Cardiac muscle cell (in vitro differentiated cells and primary cell): ENCODE measurements at regions not wholly inside any gene's neighbourhood (a gene's known extent, or its start where the extent isn't known, plus 50 kb on each side); places are given as distances from the start of the nearest gene placed in this dataset.

Experiments
- DNase-seq, 2 donors: peaks; one replicate each; pipeline versions ENCODE4 v3.0.0 to v3.0.0-alpha.2; 2010 to 2017; ENCODE audit warnings: low read depth in 1 of 2, low spot score in 1 of 2
- H3K27ac ChIP-seq: fragments of 200-600 bp; sonication (generic); 2 replicates; pipeline ENCODE4 v1.5.1; 2016
- H3K27me3 ChIP-seq: fragments of 200-600 bp; sonication (generic); 2 replicates; pipeline ENCODE4 v1.6.0; 2016; ENCODE audit warnings: control low read depth
- H3K36me3 ChIP-seq: fragments of 200-600 bp; sonication (generic); 2 replicates; pipeline ENCODE4 v1.5.1; 2016; ENCODE audit warnings: control low read depth
- H3K4me1 ChIP-seq: fragments of 200-600 bp; sonication (generic); 2 replicates; pipeline ENCODE4 v1.8.1; 2017; ENCODE audit warnings: low read depth, mild to moderate bottlenecking, mixed run types
- H3K4me3 ChIP-seq: fragments of 200-600 bp; sonication (generic); 2 replicates; pipeline ENCODE4 v1.5.1; 2016; ENCODE audit warnings: mild to moderate bottlenecking
- H3K9me3 ChIP-seq: fragments of 200-600 bp; sonication (generic); 2 replicates; pipeline ENCODE4 v1.5.1; 2017; ENCODE audit warnings: low read depth, mild to moderate bottlenecking, control low read depth
- TF ChIP-seq, protein P1 (sequence below): IDR thresholded peaks from 2 replicates; pipeline ENCODE4 v1.5.1; 2012; ENCODE audit warnings: low read depth, mild to moderate bottlenecking, low read length

DNA sequence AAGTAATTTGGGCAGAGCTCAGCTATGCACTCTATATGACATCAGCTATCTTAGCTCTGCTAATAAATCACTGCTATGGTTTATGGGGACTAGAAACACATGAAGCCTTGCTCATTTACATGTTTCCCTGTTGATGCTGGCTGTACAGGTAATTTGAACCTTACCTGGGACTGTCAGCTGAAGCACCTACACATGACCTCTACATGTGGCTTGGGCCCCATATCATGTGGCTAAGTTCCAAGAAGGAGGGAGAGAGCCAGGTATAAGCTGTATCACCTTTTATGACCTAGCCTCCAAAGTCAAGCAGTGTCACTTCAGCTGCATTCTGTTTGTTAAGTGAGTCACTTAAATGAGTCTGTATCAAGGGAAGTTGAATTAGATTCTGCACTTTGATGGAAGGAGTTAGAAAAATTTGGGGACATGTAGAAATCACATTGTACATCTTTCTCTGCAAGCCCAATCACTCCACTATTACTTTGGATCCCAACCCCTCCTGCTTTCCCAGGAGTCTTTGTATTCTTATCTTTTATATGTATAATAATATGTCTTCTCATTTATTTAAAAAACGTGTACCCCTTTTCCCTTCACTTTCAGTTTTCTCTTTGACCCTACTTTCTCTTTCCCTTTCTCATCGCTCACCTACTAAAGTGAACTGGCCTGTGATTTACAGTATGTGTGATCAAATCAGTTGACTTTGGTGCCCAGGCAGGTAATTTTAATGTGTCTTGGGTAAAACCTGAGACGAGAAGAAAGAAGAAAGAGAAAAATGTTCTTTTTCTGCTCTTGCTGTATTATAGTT is 53.4 kb upstream of the PRKACB start:
- Histone ChIP-seq H3K4me1 (peaks cover 5% of the 10 kb centered on the region), H3K27ac (no peak overlapping the region), H3K4me3 (no peak overlapping the region), H3K36me3 (no peaks in the 10 kb centered on the region), H3K9me3 (no peaks in the 10 kb centered on the region), H3K27me3 (no peaks in the 10 kb centered on the region)
- TF ChIP-seq, protein P1, sequence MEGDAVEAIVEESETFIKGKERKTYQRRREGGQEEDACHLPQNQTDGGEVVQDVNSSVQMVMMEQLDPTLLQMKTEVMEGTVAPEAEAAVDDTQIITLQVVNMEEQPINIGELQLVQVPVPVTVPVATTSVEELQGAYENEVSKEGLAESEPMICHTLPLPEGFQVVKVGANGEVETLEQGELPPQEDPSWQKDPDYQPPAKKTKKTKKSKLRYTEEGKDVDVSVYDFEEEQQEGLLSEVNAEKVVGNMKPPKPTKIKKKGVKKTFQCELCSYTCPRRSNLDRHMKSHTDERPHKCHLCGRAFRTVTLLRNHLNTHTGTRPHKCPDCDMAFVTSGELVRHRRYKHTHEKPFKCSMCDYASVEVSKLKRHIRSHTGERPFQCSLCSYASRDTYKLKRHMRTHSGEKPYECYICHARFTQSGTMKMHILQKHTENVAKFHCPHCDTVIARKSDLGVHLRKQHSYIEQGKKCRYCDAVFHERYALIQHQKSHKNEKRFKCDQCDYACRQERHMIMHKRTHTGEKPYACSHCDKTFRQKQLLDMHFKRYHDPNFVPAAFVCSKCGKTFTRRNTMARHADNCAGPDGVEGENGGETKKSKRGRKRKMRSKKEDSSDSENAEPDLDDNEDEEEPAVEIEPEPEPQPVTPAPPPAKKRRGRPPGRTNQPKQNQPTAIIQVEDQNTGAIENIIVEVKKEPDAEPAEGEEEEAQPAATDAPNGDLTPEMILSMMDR, result no peak
- DNase-seq, result no peak

DNA sequence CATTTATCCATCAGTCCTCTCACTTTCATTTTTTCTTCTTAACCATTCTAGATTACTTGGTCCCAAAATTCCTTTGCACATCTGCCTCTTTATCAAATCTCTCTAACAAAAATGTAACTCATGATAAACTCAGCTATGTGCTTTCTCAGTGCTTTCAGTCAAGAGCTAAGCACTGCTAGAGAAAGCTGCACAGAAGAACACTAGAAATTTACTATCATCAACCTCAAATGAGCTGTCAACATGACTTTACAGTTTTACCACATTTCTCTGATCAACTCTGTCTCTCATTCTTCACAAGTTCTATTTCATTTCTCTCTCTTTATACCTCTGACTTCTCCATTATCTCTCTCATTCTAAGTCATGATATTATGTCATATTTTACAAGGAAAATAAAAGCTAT is 54.2 kb upstream of the PRKACB start:
- TF ChIP-seq, protein P1, result no peak
- Histone ChIP-seq H3K4me1 (peaks cover 5% of the 10 kb centered on the region), H3K9me3 (no peaks in the 10 kb centered on the region), H3K27ac (no peak overlapping the region), H3K4me3 (no peak overlapping the region), H3K27me3 (no peaks in the 10 kb centered on the region), H3K36me3 (no peaks in the 10 kb centered on the region)
- DNase-seq, result peak in 1 of 2 donors; percentile 9

DNA sequence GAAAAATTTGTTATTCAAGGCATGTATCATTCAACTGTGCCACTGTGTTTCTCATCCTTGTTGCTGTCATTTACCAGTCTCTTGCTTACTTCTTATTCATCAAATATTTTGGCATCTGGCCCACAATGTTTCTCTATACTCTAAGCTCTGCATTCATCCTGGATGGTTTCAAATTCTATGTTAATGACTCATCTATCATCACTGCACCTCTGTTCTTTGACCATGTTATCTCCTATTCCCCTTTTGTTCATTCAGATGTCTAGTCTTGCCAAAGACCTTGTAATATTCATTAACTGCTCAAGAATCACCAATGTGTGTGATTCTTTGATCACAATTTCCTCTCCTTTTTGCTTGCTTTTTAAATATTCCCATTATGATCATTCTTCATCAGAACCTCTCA is 54.6 kb upstream of the PRKACB start:
- Histone ChIP-seq H3K9me3 (no peaks in the 10 kb centered on the region), H3K27me3 (no peaks in the 10 kb centered on the region), H3K4me3 (no peak overlapping the region), H3K27ac (no peak overlapping the region), H3K4me1 (peaks cover 5% of the 10 kb centered on the region), H3K36me3 (no peaks in the 10 kb centered on the region)
- TF ChIP-seq, protein P1, result no peak
- peak in 1 of 2 donors; percentile 62 for DNase-seq

DNA sequence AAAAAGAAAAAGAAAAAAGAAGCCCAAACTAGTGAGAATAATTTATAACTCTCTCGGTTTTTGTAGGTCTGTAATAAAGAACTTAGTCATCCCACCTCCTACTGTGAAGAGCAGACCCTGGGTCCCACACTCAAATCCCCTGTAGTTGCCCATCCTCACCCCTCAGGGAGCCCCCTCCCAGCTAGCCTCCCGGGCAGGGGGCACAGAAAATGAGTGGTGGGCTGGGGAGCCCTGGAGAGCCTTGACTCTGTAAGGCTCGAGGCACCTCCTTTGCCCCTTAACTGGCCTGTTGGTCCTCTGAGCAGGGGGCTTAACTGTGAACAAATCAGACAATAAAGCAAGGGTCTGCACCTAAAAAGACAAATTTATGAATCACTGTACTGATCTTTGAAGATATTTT is 57.5 kb upstream of the PRKACB start:
- no peak for DNase-seq
- no peaks in the 10 kb centered on the region for H3K9me3 ChIP-seq
- H3K4me1 ChIP-seq, result peaks cover 5% of the 10 kb centered on the region
- H3K36me3 ChIP-seq, result no peaks in the 10 kb centered on the region
- no peak overlapping the region for H3K4me3 ChIP-seq
- TF ChIP-seq, protein P1, result no peak
- H3K27ac ChIP-seq, result no peak overlapping the region
- no peaks in the 10 kb centered on the region for H3K27me3 ChIP-seq

DNA sequence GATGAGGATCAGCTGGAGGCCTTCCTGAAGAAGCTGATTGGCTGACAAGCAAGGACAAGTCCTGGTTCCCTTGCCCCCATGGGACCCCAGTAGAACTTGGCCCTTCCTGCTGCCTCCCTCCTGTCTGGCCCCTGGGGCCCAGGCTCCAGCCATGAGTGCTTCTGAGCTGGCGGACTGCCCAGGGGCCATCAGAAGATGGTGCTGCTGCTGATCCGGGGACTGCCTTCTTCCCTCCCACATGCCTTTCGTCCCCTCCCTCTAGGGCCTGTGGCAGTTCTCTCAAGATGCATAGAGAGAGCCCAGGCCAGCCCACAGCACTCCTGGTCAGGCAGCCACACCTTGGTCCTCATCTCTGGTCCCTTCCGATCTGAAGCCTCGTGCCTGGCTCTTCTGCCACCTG is 57.9 kb upstream of the PRKACB start:
- Histone ChIP-seq H3K36me3 (no peaks in the 10 kb centered on the region), H3K4me1 (peaks cover 5% of the 10 kb centered on the region), H3K27ac (no peak overlapping the region), H3K4me3 (no peak overlapping the region), H3K27me3 (no peaks in the 10 kb centered on the region), H3K9me3 (no peaks in the 10 kb centered on the region)
- TF ChIP-seq, protein P1, result no peak
- DNase-seq, result no peak
